NT2/D1 (cell line): ENCODE measurements at regions not wholly inside any gene's neighbourhood (a gene's known extent, or its start where the extent isn't known, plus 50 kb on each side); places are given as distances from the start of the nearest gene placed in this dataset.

ENCODE experiments used
- SUZ12 ChIP-seq: IDR thresholded peaks from 2 replicates; pipeline ENCODE4 v1.6.1; 2011; ENCODE audit not compliant: insufficient read length, insufficient read depth; ENCODE audit errors: extremely low read depth
- YY1 ChIP-seq: IDR thresholded peaks from 2 replicates; pipeline ENCODE4 v1.6.1; 2011; ENCODE audit not compliant: insufficient read length, insufficient read depth
- ZNF274 ChIP-seq: IDR thresholded peaks from 2 replicates; pipeline ENCODE4 v1.6.1; 2011; ENCODE audit warnings: mild to moderate bottlenecking, low read depth, low read length

- TF ChIP-seq YY1, result no peak
- no peak for TF ChIP-seq SUZ12
- no peak for TF ChIP-seq ZNF274
Observed at GRCh38 chr11:32210556-32210955, 119.7 kb downstream of the RCN1 start.
